GM21825 (cell line): ENCODE measurements at regions not wholly inside any gene's neighbourhood (a gene's known extent, or its start where the extent isn't known, plus 50 kb on each side); places are given as distances from the start of the nearest gene placed in this dataset.
"Not testable (repeated sequence)": the region's sequence is repeated elsewhere in the genome, so short reads cannot be mapped to it uniquely, and the experiment has no call there.

Experiments used
- ATAC-seq: cut with Tn5 transposase; IDR thresholded peaks from one replicate; pipeline ENCODE4 v1.9.1; 2021; ENCODE audit warnings: mild to moderate bottlenecking, moderate library complexity; ENCODE audit not compliant: unreplicated experiment

GRCh38 chr16:10312784-10313724 lies 72.8 kb upstream of the ATF7IP2 start:
- ATAC-seq: peak; percentile 83

- no peak for ATAC-seq
These were observed 71.5 kb upstream of the ATF7IP2 start for GRCh38 chr16:10314317-10314716.

GRCh38 chr16:10314811-10315210 lies 71.0 kb upstream of the ATF7IP2 start:
- no peak for ATAC-seq

- no peak for ATAC-seq
These were observed 68.3 kb upstream of the ATF7IP2 start for GRCh38 chr16:10317425-10318001.

GRCh38 chr16:10318798-10319500 lies 66.9 kb upstream of the ATF7IP2 start:
- ATAC-seq: no peak

- no peak for ATAC-seq
These were observed 64.2 kb upstream of the ATF7IP2 start for GRCh38 chr16:10321407-10322387.

GRCh38 chr16:10322723-10323527 lies 62.9 kb upstream of the ATF7IP2 start:
- ATAC-seq: no peak

- ATAC-seq: no peak
These were observed 62.4 kb upstream of the ATF7IP2 start for GRCh38 chr16:10323528-10323869.

GRCh38 chr16:10324210-10324609 lies 61.7 kb upstream of the ATF7IP2 start:
- no peak for ATAC-seq

- no peak for ATAC-seq
These were observed 59.9 kb upstream of the ATF7IP2 start for GRCh38 chr16:10325783-10326543.

GRCh38 chr16:10326647-10327046 lies 59.2 kb upstream of the ATF7IP2 start:
- ATAC-seq: no peak

GRCh38 chr16:10328291-10328690 lies 57.6 kb upstream of the ATF7IP2 start:
- ATAC-seq: not testable (repeated sequence)

GRCh38 chr16:10332241-10332640 lies 53.6 kb upstream of the ATF7IP2 start:
- no peak for ATAC-seq

- no peak for ATAC-seq
These were observed 53.1 kb upstream of the ATF7IP2 start for GRCh38 chr16:10332775-10333174.

- no peak for ATAC-seq
These were observed 52.4 kb upstream of the ATF7IP2 start for GRCh38 chr16:10333321-10334032.

- ATAC-seq: no peak
These were observed 50.2 kb upstream of the ATF7IP2 start for GRCh38 chr16:10335681-10336080.
